ENCODE measurements at regions not wholly inside any gene's neighbourhood (a gene's known extent, or its start where the extent isn't known, plus 50 kb on each side); places are given as distances from the start of the nearest gene placed in this dataset.

GRCh38 chr1:73913025-73913424 is 285.0 kb downstream of the LRRIQ3 start:
- H3K4me3 ChIP-seq (ENCODE audit: low read depth, low read length), result no peak overlapping the region
- TF ChIP-seq CTCF (IDR thresholded peaks at IDR 0.05; ENCODE audit: insufficient read depth, low read length), result no peak
- no peak for DNase-seq (ENCODE audit: low read depth)

GRCh38 chr1:73911849-73912248 is 286.1 kb downstream of the LRRIQ3 start:
- no peak overlapping the region for H3K4me3 ChIP-seq (ENCODE audit: low read depth, low read length)
- DNase-seq (ENCODE audit: low read depth), result no peak
- TF ChIP-seq CTCF (IDR thresholded peaks at IDR 0.05; ENCODE audit: insufficient read depth, low read length), result no peak

- no peak for TF ChIP-seq CTCF (IDR thresholded peaks at IDR 0.05; ENCODE audit: insufficient read depth, low read length)
- H3K4me3 ChIP-seq (ENCODE audit: low read depth, low read length), result no peak overlapping the region
- no peak for DNase-seq (ENCODE audit: low read depth)
These were observed 287.5 kb downstream of the LRRIQ3 start for GRCh38 chr1:73910466-73910865.

GRCh38 chr1:73910062-73910461 is 287.9 kb downstream of the LRRIQ3 start:
- no peak for TF ChIP-seq CTCF (IDR thresholded peaks at IDR 0.05; ENCODE audit: insufficient read depth, low read length)
- DNase-seq (ENCODE audit: low read depth), result no peak
- no peak overlapping the region for H3K4me3 ChIP-seq (ENCODE audit: low read depth, low read length)

GRCh38 chr1:73909043-73909562 is 288.9 kb downstream of the LRRIQ3 start:
- H3K4me3 ChIP-seq (ENCODE audit: low read depth, low read length), result no peak overlapping the region
- TF ChIP-seq CTCF (IDR thresholded peaks at IDR 0.05; ENCODE audit: insufficient read depth, low read length), result no peak
- no peak for DNase-seq (ENCODE audit: low read depth)

GRCh38 chr1:73907051-73907450 is 290.9 kb downstream of the LRRIQ3 start:
- H3K4me3 ChIP-seq (ENCODE audit: low read depth, low read length), result no peak overlapping the region
- DNase-seq (ENCODE audit: low read depth), result no peak
- TF ChIP-seq CTCF (IDR thresholded peaks at IDR 0.05; ENCODE audit: insufficient read depth, low read length), result no peak

GRCh38 chr1:73903092-73903491 is 294.9 kb downstream of the LRRIQ3 start:
- no peak for DNase-seq (ENCODE audit: low read depth)
- no peak overlapping the region for H3K4me3 ChIP-seq (ENCODE audit: low read depth, low read length)
- TF ChIP-seq CTCF (IDR thresholded peaks at IDR 0.05; ENCODE audit: insufficient read depth, low read length), result no peak

Measured in fibroblast of the aortic adventitia (primary cell).